PC-3 (cell line): ENCODE measurements at regions not wholly inside any gene's neighbourhood (a gene's known extent, or its start where the extent isn't known, plus 50 kb on each side); places are given as distances from the start of the nearest gene placed in this dataset.

Experiments used
- ATAC-seq: fragments of 200-7000 bp; cut with Tn5 transposase; 2 replicates; pipeline ENCODE4 v1.9.1; 2020; ENCODE audit warnings: mild to moderate bottlenecking, moderate library complexity
- BruUV-seq: library from RNA; stranded (reverse); fragments of 400-500 nt; replicated peaks from 2 replicates; lab custom pipeline; 2021; lab: Mats Ljungman, UMichigan
- CTCF ChIA-PET: fragments of 300-600 bp; sonication (Branson Sonifier 250); formaldehyde crosslinking; loops from one replicate; lab custom pipeline; 2022; ENCODE audit warnings: antibody characterized with exemption; lab: Charles Lee
- POLR2A ChIA-PET: fragments of 300-600 bp; sonication (Branson Sonifier 250); formaldehyde crosslinking; loops from one replicate; lab custom pipeline; 2022; ENCODE audit warnings: antibody characterized with exemption; ENCODE audit not compliant: unreplicated experiment; lab: Charles Lee
- DNase-seq: peaks from one replicate; pipeline ENCODE4 v3.0.0-alpha.2; 2015
- H2AFZ ChIP-seq: fragments of 300-600 bp; sonication (generic); 2 replicates; pipeline ENCODE4 v1.6.0; 2016; ENCODE audit warnings: antibody characterized with exemption, low read length
- H3F3A ChIP-seq: fragments of 300-600 bp; sonication (generic); one replicate; pipeline ENCODE4 v1.6.0; 2017; ENCODE audit warnings: antibody characterized with exemption, low read length, control low read depth, mild to moderate bottlenecking; ENCODE audit not compliant: unreplicated experiment
- H3K27ac ChIP-seq: fragments of 300-600 bp; sonication (generic); 2 replicates; pipeline ENCODE4 v1.5.1; 2016; ENCODE audit warnings: mild to moderate bottlenecking, low read length
- H3K27me3 ChIP-seq: fragments of 300-600 bp; sonication (generic); 2 replicates; pipeline ENCODE4 v1.6.1; 2016; ENCODE audit warnings: low read length, mixed read lengths
- H3K36me3 ChIP-seq: fragments of 300-600 bp; sonication (generic); 2 replicates; pipeline ENCODE4 v1.6.1; 2016; ENCODE audit warnings: low read depth, mixed run types, low read length, mixed read lengths
- H3K4me1 ChIP-seq: fragments of 300-600 bp; sonication (generic); 2 replicates; pipeline ENCODE4 v1.5.1; 2016; ENCODE audit warnings: low read length; ENCODE audit not compliant: insufficient read depth
- H3K4me2 ChIP-seq: fragments of 300-600 bp; sonication (generic); 2 replicates; pipeline ENCODE4 v1.6.0; 2016; ENCODE audit warnings: low read length
- H3K4me3 ChIP-seq: fragments of 300-600 bp; sonication (generic); 2 replicates; pipeline ENCODE4 v1.5.1; 2016; ENCODE audit warnings: mild to moderate bottlenecking, low read length, mixed read lengths
- H3K79me2 ChIP-seq: fragments of 300-600 bp; sonication (generic); 2 replicates; pipeline ENCODE4 v1.6.1; 2017; ENCODE audit warnings: low read length, mixed read lengths
- H3K9ac ChIP-seq: fragments of 300-600 bp; sonication (generic); 2 replicates; pipeline ENCODE4 v1.6.0; 2016; ENCODE audit warnings: mild to moderate bottlenecking, low read length
- H3K9me2 ChIP-seq: fragments of 300-600 bp; sonication (generic); replicated peaks from 2 replicates; pipeline ENCODE4 v1.6.1; 2016; ENCODE audit warnings: mixed run types, low read length, mixed read lengths
- H3K9me3 ChIP-seq: fragments of 300-600 bp; sonication (generic); 2 replicates; pipeline ENCODE4 v1.6.1; 2016; ENCODE audit warnings: low read length, mixed read lengths
- H4K20me1 ChIP-seq: fragments of 300-600 bp; sonication (generic); 2 replicates; pipeline ENCODE4 v1.6.1; 2016; ENCODE audit warnings: low read length, mixed read lengths
- CTCF ChIP-seq: fragments of 300-600 bp; sonication (generic); conservative IDR thresholded peaks from 2 replicates; pipeline ENCODE4 v1.5.1; 2017; ENCODE audit warnings: antibody characterized with exemption, low read depth, mild to moderate bottlenecking, low read length
- EZH2 ChIP-seq: fragments of 300-600 bp; sonication (generic); IDR thresholded peaks from one replicate; pipeline ENCODE4 v1.6.1; 2017; ENCODE audit warnings: antibody characterized with exemption, mild to moderate bottlenecking, low read length; ENCODE audit not compliant: unreplicated experiment
- EZH2phosphoT487 ChIP-seq: fragments of 300-600 bp; sonication (generic); IDR thresholded peaks from 2 replicates; pipeline ENCODE4 v1.6.1; 2018; ENCODE audit warnings: mild to moderate bottlenecking, antibody characterized with exemption, low read length, borderline replicate concordance
- intact Hi-C: fragments of 100-400 bp; cut with micrococcal nuclease; formaldehyde crosslinking; loops from 2 replicates; pipeline ENCODE4 v1.9.0; 2023

- Histone ChIP-seq H3K27ac (no peak overlapping the region), H3K4me1 (no peaks in the 10 kb centered on the region), H3F3A (no peaks in the 10 kb centered on the region), H2AFZ (no peak overlapping the region), H3K9ac (no peak overlapping the region), H3K36me3 (no peaks in the 10 kb centered on the region), H3K79me2 (no peaks in the 10 kb centered on the region), H3K4me3 (no peak overlapping the region), H3K27me3 (no peaks in the 10 kb centered on the region), H4K20me1 (no peaks in the 10 kb centered on the region), H3K9me2 (no peaks in the 10 kb centered on the region), H3K9me3 (no peaks in the 10 kb centered on the region), H3K4me2 (no peak overlapping the region)
- ATAC-seq, result no peak
- TF ChIP-seq CTCF (no peak), EZH2 (no peak), EZH2phosphoT487 (no peak)
- BruUV-seq, result no TSS peak
- POLR2A ChIA-PET, result no interaction called here
- CTCF ChIA-PET, result no interaction called here
- DNase-seq, result no peak
- intact Hi-C loops, result no loop called here
Observed at GRCh38 chr5:112576298-112576925, 157.3 kb upstream of the EPB41L4A start.

- CTCF ChIA-PET, result no interaction called here
- Histone ChIP-seq H3K4me3 (no peak overlapping the region), H3K79me2 (no peaks in the 10 kb centered on the region), H2AFZ (no peak overlapping the region), H3F3A (no peaks in the 10 kb centered on the region), H3K27me3 (no peaks in the 10 kb centered on the region), H4K20me1 (no peaks in the 10 kb centered on the region), H3K9ac (no peak overlapping the region), H3K9me3 (no peaks in the 10 kb centered on the region), H3K36me3 (no peaks in the 10 kb centered on the region), H3K4me2 (no peak overlapping the region), H3K27ac (no peak overlapping the region), H3K9me2 (no peaks in the 10 kb centered on the region), H3K4me1 (no peaks in the 10 kb centered on the region)
- intact Hi-C loops, result no loop called here
- BruUV-seq, result no TSS peak
- DNase-seq, result no peak
- ATAC-seq, result no peak
- POLR2A ChIA-PET, result no interaction called here
- TF ChIP-seq EZH2phosphoT487, result no peak
- no peak for TF ChIP-seq EZH2
- no peak for TF ChIP-seq CTCF
Observed at GRCh38 chr5:112579599-112580170, 158.0 kb upstream of the APC start.

- Histone ChIP-seq H3K9ac (no peak overlapping the region), H3K9me3 (no peaks in the 10 kb centered on the region), H3K27me3 (no peaks in the 10 kb centered on the region), H3K79me2 (no peaks in the 10 kb centered on the region), H3K4me3 (no peak overlapping the region), H3K4me1 (no peaks in the 10 kb centered on the region), H3F3A (no peaks in the 10 kb centered on the region), H3K36me3 (no peaks in the 10 kb centered on the region), H3K9me2 (no peaks in the 10 kb centered on the region), H2AFZ (no peak overlapping the region), H3K4me2 (no peak overlapping the region), H3K27ac (no peak overlapping the region), H4K20me1 (no peaks in the 10 kb centered on the region)
- ATAC-seq, result no peak
- no peak for DNase-seq
- no TSS peak for BruUV-seq
- intact Hi-C loops, result no loop called here
- ChIA-PET POLR2A (no interaction called here), CTCF (no interaction called here)
- TF ChIP-seq EZH2phosphoT487 (no peak), CTCF (no peak)
Observed at GRCh38 chr5:112581811-112582320, 155.8 kb upstream of the APC start.
